SK-N-SH treated with all-trans-retinoic acid at 6 μM for 48 hours (cell line): ENCODE measurements at regions not wholly inside any gene's neighbourhood (a gene's known extent, or its start where the extent isn't known, plus 50 kb on each side); places are given as distances from the start of the nearest gene placed in this dataset.

Experiments used
- ATAC-seq: fragments of 200-7000 bp; cut with Tn5 transposase; 3 replicates; pipeline ENCODE4 v1.9.1; 2020; ENCODE audit warnings: mild to moderate bottlenecking, moderate library complexity
- CREB5 ChIP-seq: fragments of 250-450 bp; sonication (Bioruptor Pico); IDR thresholded peaks from 2 replicates; pipeline ENCODE4 v1.5.1; 2020; ENCODE audit warnings: low read depth, mild to moderate bottlenecking, moderate library complexity
- CSDC2 ChIP-seq: fragments of 250-450 bp; sonication (Bioruptor Pico); IDR thresholded peaks from 2 replicates; pipeline ENCODE4 v1.5.0; 2020; ENCODE audit warnings: mild to moderate bottlenecking, moderate library complexity
- CSRNP3 ChIP-seq: fragments of 250-450 bp; sonication (Bioruptor Pico); IDR thresholded peaks from 2 replicates; pipeline ENCODE4 v1.5.1; 2021; ENCODE audit warnings: mild to moderate bottlenecking, moderate library complexity
- ESRRG ChIP-seq: fragments of 250-450 bp; sonication (Bioruptor Pico); IDR thresholded peaks from 2 replicates; pipeline ENCODE4 v1.6.1; 2021; ENCODE audit warnings: mild to moderate bottlenecking
- GLIS3 ChIP-seq: fragments of 250-450 bp; sonication (Bioruptor Pico); IDR thresholded peaks from 2 replicates; pipeline ENCODE4 v1.5.0; 2020; ENCODE audit warnings: mild to moderate bottlenecking, moderate library complexity
- ISL1 ChIP-seq: fragments of 250-450 bp; sonication (Bioruptor Pico); IDR thresholded peaks from 2 replicates; pipeline ENCODE4 v2.1.2; 2022; ENCODE audit warnings: mild to moderate bottlenecking, moderate library complexity
- OSR1 ChIP-seq: fragments of 250-450 bp; sonication (Bioruptor Pico); IDR thresholded peaks from 2 replicates; pipeline ENCODE4 v1.8.0; 2022; ENCODE audit warnings: moderate library complexity, mild to moderate bottlenecking, inconsistent platforms
- PATZ1 ChIP-seq: fragments of 250-450 bp; sonication (Bioruptor Pico); IDR thresholded peaks from 2 replicates; pipeline ENCODE4 v1.8.0; 2020; ENCODE audit warnings: mild to moderate bottlenecking, moderate library complexity, borderline replicate concordance
- POU6F1 ChIP-seq: fragments of 250-450 bp; sonication (Bioruptor Pico); IDR thresholded peaks from 2 replicates; pipeline ENCODE4 v1.8.0; 2021; ENCODE audit warnings: low read depth, mild to moderate bottlenecking, moderate library complexity, borderline replicate concordance
- RARB ChIP-seq: fragments of 250-450 bp; sonication (Bioruptor Pico); IDR thresholded peaks from 2 replicates; pipeline ENCODE4 v1.8.0; 2021; ENCODE audit warnings: mild to moderate bottlenecking, moderate library complexity
- SNAI2 ChIP-seq: fragments of 250-450 bp; sonication (Bioruptor Pico); IDR thresholded peaks from 2 replicates; pipeline ENCODE4 v1.5.0; 2020; ENCODE audit warnings: mild to moderate bottlenecking, moderate library complexity
- TCF4 ChIP-seq: fragments of 250-450 bp; sonication (Bioruptor Pico); IDR thresholded peaks from 2 replicates; pipeline ENCODE4 v1.8.0; 2021; ENCODE audit warnings: mild to moderate bottlenecking, moderate library complexity, borderline replicate concordance
- TOX ChIP-seq: fragments of 250-450 bp; sonication (Bioruptor Pico); IDR thresholded peaks from 2 replicates; pipeline ENCODE4 v1.8.0; 2021; ENCODE audit warnings: mild to moderate bottlenecking, moderate library complexity, borderline replicate concordance
- TSHZ2 ChIP-seq: fragments of 250-450 bp; sonication (Bioruptor Pico); IDR thresholded peaks from 2 replicates; pipeline ENCODE4 v1.5.0; 2020; ENCODE audit warnings: mild to moderate bottlenecking, moderate library complexity
- ZFP3 ChIP-seq: fragments of 250-450 bp; sonication (Bioruptor Pico); IDR thresholded peaks from 2 replicates; pipeline ENCODE4 v1.5.0; 2020; ENCODE audit warnings: mild to moderate bottlenecking, moderate library complexity
- ZFP30 ChIP-seq: fragments of 450-650 bp; formaldehyde crosslinking; IDR thresholded peaks from 2 replicates; pipeline ENCODE4 v1.5.0; 2022; ENCODE audit warnings: mild to moderate bottlenecking, moderate library complexity
- ZNF565 ChIP-seq: fragments of 450-650 bp; formaldehyde crosslinking; conservative IDR thresholded peaks from 2 replicates; pipeline ENCODE4 v1.5.0; 2020; ENCODE audit warnings: low read depth, mild to moderate bottlenecking, moderate library complexity
- ZNF70 ChIP-seq: fragments of 450-650 bp; formaldehyde crosslinking; IDR thresholded peaks from 2 replicates; pipeline ENCODE4 v1.5.0; 2020; ENCODE audit warnings: mild to moderate bottlenecking, moderate library complexity

DNA sequence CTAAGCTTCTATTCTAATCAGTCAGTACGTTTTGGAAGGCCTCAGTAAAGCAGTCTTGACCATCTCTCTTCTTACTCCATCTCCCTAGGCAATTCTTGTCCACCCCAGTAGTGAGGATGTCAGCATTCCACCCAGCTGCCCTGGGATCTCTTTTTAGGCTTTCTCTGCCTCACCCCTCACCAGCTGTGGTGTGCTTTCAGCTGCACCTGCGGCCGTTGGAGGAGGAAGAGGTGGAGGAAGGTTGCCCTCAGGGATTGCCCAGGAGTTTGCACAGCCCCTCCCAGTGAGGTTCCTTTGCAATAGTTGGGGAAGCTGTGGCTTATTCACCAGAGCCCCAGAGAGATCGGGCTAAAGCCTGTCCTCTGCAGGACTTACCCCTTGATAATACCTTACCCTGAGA is 615.8 kb downstream of the BNC2 start:
- no peak for TF ChIP-seq CSRNP3 (CRISPR knock-in tag)
- no peak for TF ChIP-seq CREB5 (CRISPR knock-in tag)
- TF ChIP-seq TCF4 (CRISPR knock-in tag): no peak
- TF ChIP-seq TSHZ2 (CRISPR knock-in tag): no peak
- TF ChIP-seq SNAI2 (CRISPR knock-in tag): no peak
- no peak for TF ChIP-seq RARB (CRISPR knock-in tag)
- no peak for TF ChIP-seq POU6F1
- TF ChIP-seq OSR1 (CRISPR knock-in tag): no peak
- no peak for ATAC-seq

DNA sequence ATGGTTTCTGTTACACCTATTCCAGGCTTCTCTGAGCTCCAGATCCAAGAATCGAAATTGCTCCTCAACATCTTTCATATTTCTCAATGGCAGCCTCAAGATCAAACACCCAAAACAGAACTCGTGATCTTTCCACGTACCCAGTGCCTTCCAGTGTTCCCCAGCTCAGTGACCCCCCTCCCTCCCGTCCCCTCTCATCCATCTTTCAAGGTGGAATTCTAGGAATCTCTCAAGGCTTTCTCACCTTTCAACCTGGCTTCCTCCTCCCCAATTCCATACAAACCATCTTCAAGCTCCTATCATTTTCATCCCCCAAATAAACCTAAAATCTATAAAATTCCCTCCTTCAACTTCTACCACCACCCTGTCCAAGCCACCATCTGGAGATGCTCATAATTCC is 615.3 kb downstream of the BNC2 start:
- no peak for ATAC-seq
- TF ChIP-seq RARB (CRISPR knock-in tag) (no peak), ESRRG (CRISPR knock-in tag) (no peak), TOX (CRISPR knock-in tag) (no peak), SNAI2 (CRISPR knock-in tag) (no peak), GLIS3 (CRISPR knock-in tag) (no peak), ZFP3 (no peak), ZFP30 (CRISPR knock-in tag) (no peak), ISL1 (no peak), CREB5 (CRISPR knock-in tag) (no peak), TSHZ2 (CRISPR knock-in tag) (no peak)

- no peak for TF ChIP-seq CREB5 (CRISPR knock-in tag)
- ATAC-seq: peak; percentile 82
Measured at GRCh38 chr9:16257604-16258003, 612.9 kb downstream of the BNC2 start.

GRCh38 chr9:16258191-16258590 is 612.3 kb downstream of the BNC2 start:
- no peak for ATAC-seq
- TF ChIP-seq ZNF70 (CRISPR knock-in tag): no peak
- no peak for TF ChIP-seq ZNF565
- no peak for TF ChIP-seq GLIS3 (CRISPR knock-in tag)
- TF ChIP-seq CSDC2 (CRISPR knock-in tag): no peak
- no peak for TF ChIP-seq PATZ1 (CRISPR knock-in tag)
- no peak for TF ChIP-seq TOX (CRISPR knock-in tag)
- no peak for TF ChIP-seq TSHZ2 (CRISPR knock-in tag)
